DMS53 (cell line): ENCODE measurements at regions not wholly inside any gene's neighbourhood (a gene's known extent, or its start where the extent isn't known, plus 50 kb on each side); places are given as distances from the start of the nearest gene placed in this dataset.

Source experiments
- DNase-seq: peaks from one replicate; lab custom pipeline; 2025; lab: John Stamatoyannopoulos, UW

DNA sequence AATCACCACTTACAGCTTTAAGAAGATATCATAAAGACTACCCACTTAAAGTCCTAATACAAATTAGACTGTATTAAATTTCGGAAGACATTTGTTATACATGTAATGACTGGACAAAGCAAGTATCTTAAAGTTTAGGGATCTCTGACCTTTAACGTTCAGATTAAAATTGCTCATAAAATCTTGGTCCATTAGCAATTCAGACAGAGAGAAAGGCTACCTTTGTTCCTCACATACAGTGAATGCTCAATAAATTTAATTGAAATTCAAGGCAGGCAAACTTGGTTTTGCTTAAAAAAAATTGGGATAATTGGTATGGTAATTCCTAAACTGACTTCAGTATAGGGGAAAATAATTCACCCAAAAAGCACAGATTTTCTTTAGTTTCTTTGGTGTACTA is 285.9 kb upstream of the EMCN start:
- no peak for DNase-seq

DNA sequence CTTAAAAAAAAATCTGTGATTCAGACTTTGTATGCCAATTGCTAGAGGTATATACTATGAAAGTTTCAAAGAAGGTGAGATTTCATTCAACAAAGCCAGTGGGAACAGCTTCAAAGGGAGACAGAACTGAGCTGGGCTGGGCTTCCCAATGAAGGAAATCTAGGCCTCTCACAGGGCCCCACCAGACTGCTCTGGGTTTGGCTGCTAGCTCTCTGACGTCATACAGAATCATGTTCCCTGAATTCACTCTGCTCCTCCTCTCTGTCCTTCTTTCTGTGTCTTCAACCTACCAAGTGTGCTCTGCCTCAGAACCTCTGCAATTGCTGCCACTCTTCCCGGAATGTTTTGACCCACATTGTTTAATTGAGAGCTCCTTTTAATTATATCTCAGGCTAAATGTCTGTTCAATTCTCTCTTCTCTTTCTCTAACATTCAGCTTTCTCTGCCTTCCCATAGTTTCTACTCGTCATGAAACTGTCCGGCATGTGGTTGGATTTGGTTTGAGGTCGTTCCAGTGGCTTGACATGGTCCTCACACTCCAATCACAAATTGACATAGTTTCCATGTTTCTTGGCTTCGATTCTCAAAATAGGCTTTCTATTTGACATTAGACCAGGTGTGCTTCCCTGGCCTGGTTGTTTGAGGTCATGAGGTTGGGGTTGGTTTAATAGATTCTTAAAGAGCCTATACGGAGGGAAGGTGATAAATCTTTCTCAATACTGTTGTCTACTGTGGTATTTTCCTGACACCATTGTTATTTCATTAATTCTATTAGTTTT is 282.1 kb upstream of the EMCN start:
- DNase-seq, result no peak

DNA sequence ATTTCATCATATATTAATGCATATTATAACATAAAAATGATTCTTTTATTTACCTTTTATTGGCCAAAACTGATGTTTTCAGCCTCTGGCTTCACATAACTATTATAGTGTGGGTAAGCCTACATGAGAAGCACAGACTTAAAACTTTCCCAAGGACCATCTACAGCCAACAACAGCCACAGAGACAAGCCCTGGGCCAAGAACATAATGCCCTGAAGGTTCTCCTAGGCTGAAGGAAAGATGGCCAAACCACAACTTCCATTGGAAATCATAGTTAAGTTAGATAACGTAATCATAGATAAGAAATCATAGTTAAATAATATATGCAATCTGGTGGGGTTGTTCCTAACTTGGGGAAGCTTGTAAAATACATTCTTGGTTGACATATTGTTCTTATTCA is 280.0 kb upstream of the EMCN start:
- DNase-seq, result no peak

DNA sequence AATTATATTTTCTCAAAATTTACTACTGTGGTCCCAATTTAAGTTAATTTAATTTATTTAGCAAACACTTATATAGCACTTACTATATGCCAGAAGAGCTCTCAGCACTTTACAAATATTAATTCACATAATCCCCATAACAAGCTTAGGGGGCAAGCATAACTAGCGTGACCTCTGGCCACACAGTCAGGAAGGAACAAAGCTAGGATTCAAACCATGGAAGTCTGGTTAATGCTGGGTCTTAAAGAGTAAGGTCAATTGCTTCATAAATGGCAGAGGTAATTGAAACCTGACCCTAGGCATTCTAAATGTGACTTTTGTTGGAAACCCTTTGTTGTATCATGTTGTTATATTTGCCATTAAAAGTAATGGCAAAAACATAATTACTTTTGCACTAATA is 279.5 kb upstream of the EMCN start:
- no peak for DNase-seq

DNA sequence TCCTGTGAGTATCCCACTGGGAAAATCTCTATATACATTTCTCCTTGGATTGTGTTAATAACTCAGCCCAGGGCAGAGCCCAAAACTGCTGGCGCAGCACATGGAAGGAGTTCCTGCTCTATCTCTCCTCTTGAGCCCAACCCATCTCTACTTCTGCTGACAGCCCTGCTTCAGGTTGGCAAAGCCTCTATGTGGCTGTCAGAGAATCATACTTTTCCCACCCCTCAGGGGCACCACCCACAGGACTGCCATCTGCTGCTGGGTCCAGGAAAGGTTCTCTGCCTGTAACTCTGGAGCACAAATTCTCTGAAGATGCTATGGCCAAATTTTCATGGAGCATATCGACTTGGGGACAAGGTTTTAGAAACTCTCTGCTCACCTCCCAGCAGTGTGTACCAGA is 278.5 kb upstream of the EMCN start:
- DNase-seq, result no peak

DNA sequence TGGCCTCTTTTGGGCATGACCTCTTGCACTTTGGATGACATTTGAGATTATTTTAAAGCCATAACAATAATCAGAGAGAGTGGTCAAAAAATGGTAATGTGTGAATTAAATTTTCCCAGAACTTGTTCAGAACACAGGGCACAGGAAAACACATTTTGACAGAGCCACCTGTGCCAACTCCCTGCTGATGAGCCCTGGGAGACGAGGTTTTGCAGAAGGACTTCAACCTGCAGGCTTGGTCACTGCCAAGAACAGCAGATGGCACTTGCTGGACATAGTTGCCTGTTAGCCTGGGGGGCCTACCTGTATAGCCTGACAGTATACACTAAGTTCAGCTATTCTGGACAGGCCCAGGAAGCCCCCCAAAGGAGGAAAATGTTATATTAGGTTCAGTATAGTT is 277.8 kb upstream of the EMCN start:
- DNase-seq, result no peak

DNA sequence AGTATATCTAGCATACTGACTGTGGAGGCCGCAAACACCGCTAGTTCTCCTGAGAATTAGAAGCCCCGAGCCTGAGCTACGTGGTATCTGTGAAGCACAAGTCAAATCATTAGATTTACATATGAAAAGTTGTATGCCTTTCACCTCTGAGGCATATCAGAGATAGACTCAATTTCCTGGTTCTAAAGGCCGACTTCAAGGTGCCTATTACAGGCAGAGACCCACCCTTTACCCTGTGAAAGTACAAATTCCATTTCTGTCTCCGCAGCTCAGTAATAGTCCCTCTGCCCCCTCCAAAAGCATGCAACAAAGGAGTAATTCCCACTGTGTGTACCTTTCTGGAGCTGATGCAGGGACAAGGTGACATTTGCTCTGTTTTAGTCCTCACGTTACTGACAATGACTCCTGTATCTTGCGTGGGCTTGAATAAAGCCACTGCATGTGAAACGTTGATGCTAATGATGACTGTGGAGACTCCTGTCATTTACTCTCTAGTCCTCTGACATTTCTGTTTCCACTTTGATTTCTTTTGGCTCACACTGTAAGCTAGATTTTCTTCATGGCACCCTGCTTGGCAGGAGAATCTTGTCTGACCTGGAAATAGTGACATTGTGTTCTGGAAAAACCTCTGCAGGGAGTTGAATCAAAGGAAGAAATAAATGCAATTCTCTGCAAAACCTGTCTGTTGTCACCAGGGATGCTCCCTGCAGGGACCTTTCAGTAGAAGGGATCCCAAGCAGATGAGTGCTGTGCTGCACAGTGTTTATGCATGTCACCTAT is 273.2 kb upstream of the EMCN start:
- no peak for DNase-seq

DNA sequence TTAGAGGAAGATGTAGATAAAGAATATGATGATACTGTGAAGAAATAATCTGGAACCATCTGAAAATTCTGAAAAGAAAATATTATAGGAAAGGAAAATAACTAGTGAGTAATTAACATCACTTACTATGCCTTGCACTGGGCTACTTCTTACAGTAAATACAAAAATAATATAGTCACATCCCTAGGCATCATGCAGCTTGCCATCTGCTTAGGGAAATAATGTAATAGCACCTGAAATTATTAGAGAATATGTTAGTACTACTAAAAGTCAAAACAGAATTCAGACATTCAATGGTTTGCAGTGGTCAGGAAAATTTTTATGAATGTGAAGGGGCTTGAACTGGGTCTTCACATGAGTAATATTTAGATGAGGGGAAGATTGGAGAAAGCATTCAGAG is 272.2 kb upstream of the EMCN start:
- no peak for DNase-seq

DNA sequence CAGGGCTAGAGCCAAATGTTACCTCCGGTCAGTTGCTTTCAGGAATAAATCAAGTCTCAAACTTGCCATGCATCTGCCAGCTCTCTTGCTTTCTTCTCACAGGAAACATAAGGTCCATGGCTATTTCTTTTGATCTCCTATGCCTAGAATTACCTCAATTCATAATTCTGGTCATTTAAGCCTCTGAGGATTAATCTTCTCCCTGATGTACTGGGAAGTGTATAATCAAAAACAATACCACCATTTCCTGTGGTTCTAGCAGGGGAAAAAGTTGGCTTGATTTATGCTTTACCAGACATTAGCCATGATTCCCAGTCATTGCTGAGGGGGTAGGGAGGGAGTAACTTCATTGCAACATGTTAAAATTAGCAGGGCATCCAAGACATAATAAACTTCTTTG is 268.7 kb upstream of the EMCN start:
- no peak for DNase-seq

DNA sequence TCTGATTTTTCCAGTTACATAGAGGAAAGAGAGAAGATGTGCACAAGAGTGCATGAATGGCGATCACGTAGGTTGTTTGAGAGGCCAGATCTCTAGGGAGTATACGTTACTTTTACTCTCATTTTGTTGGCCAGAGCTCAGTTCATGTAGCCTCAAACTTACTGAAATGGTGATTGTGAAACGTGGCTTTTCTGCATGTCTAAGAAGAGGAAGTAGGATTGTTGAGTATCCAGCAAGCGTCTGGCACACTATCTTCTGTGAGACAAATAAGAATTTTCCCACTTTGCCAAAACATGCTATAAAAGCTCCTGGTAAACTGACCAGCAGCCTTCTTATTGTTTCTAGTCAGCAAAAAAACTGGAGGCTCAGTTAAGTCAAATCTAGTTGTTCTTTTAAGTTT is 264.5 kb upstream of the EMCN start:
- DNase-seq, result no peak

DNA sequence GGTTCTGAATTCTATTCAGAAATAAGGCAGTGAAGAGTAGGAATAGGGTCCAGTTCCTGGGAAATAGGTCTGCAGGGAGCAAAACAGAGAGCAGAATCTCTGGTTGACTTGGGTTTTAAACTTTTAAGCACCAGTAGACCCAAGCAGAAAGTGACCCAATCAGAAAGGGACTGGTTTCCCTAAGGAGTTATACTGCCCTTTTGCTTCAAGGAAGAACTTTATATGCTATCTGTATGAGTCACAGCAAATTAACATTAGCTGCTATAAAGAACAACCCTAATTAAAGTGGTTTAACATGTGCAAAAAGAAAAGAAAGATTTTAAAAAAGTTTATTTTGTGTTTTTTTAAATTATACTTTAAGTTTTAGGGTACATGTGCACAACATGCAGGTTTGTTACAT is 263.6 kb upstream of the EMCN start:
- no peak for DNase-seq

DNA sequence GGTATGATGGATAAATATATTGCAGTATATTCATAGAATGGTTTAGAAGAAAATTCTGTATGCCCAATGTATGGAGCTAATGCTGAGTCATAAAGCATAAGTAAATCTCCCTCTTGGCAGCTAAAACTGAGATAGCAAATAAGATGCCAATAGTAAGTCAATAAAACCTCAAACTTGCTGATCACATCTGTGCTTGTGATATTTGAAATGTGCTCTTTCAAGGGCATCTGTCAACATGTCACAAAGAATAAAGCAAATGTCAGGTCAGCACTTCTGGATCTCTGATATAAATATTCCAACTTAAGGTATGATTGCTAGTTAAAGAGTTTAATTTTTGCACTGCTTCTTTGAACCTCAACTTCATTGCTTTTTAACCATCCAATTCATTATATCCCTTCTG is 262.3 kb upstream of the EMCN start:
- peak; percentile 25 for DNase-seq

DNA sequence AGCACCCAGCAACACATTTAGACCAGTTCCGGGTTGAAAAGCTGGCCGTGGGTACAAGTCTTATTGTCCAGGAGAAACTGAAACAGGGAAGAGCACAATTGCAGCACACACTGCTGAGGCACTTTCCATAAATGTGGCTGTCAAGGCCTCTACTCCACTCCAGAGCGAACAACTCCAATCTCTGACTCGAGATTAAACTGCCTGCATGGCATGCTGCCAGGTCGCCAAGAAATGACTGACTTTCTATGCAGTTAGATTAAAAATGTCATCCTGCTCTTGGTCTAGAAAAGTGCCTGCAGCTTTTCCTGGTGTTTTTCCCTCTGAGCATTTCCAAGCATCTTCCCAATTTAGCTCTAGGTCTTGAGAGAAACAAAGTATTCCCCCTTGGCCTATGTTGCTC is 260.6 kb upstream of the EMCN start:
- no peak for DNase-seq

DNA sequence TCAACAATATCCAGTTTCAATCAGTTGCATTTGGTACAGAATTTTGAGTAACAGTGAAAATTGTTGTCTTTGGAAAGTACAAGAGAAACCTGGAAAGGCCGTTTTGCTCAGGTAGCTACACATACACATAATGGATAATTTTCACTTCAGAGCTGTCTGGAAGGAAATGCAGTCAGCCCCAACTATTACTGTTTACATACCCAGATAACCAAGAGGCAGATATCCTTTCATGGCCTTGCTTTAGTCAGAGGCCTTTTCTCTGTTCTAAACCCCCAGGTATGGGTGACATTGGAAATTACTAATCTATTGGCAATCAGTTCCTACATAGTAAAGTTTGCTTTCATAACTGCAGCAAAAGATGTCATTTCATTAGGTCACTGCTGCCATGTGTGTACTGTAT is 244.9 kb upstream of the EMCN start:
- DNase-seq, result no peak

DNA sequence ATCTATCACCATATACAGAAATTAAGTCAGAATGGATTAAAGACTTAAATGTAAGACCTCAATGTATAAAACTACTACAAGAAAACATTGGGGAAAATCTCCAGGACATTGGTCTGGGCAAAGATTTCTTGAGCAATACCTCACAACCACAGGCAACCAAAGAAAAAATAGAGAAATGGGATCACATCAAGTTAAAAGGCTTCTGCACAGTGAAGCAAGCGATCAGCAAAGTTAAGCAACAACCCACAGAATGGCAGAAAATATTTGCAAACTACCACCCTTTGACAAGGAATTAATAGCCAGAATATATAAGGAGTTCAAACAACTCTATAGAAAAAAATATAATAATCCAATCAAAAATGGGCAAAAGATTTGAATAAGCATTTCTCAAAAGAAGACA is 236.9 kb upstream of the EMCN start:
- DNase-seq, result no peak

DNA sequence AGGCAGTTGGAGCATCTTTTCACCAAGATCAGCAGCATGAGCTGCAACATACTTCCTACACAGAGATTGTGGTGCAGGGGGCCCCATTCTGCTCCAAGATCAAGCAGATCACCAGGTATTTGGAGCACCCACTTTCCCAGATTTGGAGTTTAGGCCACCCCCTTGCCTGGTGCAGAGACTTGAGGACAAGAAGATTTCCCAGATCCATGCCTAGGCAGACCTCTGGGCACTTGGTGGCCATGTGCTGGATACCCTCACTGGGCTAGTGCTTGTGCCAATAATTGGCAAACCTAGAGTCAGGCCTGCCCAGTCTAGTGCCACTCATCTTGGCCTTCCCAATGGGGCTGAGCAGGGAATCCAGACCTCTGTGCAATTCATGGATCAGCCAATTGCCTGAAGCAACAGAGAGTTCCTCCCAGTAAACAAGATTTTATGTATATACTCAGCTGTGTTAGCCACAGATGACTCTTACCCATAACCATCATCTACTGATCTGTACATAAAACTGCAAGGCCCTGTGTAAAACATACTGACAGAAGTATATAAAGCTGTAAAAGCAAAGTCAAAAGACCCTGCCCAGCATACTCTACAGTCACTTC is 228.4 kb upstream of the EMCN start:
- no peak for DNase-seq

DNA sequence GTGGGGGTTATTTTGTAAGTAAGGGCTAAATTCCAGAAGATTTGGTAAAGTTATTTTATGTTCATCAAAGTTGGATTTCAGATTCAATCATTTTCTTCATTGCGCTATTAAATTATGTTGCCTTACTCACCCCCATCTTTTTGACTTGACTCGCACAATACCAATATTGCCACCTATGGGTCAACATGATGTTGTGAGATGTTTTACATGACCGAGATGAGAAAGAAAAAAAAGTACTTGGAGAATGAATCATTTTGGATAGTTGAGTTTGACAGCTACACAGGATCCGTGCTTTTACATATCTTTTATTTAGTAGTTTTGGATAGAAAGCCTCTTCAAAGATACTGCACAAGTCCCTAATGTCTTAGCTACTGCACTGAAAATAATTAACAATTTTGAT is 224.2 kb upstream of the EMCN start:
- DNase-seq, result peak; percentile 53

DNA sequence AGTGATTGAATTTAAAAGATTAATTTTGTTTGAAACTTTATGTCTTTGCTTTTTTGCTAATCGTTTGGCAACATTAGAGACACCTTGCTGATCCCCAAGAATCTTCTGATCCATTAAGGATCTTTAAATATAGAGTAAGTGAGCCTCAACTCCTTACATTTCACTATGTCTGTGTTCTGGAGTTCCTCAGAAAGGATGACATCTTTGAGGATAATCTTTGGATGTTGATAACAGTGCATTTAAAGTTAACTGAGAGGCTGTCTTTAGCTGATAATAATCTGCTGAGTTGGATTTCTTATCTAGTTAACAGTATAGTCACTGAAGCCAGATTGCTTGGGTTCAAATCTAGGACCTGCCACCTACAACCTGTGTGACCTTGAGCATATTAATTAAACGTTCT is 221.6 kb upstream of the EMCN start:
- no peak for DNase-seq

DNA sequence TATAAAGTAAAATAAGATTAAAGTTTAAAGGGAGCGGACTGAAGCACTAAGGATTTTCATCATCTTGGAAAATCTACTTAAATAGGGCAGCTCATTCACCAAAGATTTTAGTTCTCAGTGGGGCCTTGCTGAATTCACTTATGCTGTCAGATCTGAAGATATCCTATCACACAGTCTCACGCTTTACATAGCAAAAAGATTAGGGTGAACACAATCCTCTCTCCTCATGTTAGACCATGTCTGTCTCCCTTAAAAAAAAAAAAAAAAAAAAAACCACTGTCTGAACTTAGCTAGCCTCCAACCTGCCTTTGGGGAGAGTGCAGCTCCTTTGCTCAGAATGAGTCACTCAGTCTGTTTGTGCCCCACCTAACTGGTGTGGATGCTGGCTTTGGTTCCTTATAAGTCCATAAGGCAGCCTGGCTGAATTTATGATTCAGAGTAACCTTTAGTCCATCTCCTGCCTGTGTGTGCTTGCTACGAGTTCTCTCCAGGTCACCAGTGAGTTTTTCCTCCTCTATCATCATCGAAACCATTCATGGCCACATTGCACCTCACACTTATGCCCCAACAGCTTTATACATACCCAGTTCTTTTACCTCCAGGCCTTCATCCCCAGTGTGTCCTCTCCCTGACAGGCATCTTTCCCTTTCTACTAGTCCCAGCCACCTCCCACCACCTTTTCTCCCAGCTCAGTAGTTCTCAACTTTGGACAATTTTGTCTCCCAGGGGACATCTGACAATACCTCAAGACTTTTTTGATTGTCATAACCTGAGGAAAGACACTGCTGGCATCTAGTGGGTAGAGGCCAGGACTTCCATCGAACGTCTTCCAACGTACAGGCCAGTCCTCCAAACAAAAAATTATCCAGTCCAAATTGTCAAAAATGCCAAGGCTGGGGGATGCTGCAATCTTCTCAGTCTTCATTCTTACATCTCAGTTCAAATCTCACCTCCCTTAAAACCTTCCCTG is 220.7 kb upstream of the EMCN start:
- peak; percentile 54 for DNase-seq

DNA sequence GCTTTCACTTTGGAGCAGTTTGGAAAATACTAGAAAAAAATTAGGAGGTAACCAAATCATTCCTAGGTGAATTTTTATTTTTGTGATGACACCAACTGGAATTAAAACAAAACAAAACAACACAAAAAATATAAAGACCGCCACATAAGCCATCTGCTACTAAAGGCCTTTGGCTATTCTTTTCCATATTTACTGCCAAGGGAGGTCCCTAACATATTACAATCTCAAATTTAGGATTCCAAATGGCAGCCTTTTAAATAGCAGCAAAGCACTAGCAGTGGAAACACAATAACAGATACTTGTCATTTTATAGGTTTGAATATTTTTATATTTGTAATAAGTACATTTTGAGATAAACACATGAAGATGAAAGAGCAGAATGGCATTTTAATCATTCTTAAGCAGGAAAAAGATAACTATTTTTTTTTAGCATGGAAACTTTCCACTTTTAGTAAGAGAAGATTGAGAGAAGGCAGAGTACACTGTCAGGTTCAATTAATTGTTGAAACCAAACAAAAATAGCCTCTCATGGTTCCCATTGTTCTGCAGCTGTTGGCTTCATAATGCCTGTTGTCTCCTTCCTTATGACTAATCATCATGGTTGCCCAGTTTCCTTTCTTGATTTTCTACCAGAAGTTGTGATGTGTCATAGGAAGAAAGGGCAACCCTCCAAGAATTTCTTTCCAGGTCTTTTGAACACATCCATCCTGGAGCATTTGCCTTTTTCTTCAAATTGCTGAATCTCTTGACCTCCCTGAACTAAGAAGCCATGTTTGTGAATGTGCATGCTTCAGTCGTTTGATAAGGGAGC is 219.0 kb upstream of the EMCN start:
- peak; percentile 31 for DNase-seq

DNA sequence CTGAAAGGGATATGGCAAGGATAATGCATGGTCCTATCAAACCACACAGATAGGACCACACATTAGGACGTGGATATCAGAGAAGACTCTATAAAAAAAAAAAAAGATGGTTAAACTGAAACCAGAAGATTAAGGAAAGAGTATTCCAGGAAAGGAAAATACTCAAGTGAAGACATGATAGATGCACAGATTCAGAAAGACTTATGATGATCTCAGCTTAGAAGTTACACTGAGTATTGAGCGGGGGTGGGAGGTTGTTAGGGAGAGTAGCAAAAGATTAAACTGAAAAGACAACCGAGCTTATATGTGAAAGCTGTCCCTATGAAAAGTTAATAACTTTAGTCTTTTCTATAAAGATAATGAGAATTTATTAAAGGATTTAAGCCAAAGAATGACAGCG is 211.0 kb upstream of the EMCN start:
- DNase-seq, result no peak
